MM.1S (cell line): ENCODE measurements at regions not wholly inside any gene's neighbourhood (a gene's known extent, or its start where the extent isn't known, plus 50 kb on each side); places are given as distances from the start of the nearest gene placed in this dataset.

Experiments
- CTCF ChIP-seq: fragments of 300-600 bp; sonication (generic); IDR thresholded peaks from 2 replicates; pipeline ENCODE4 v1.5.1; 2016; ENCODE audit warnings: antibody characterized with exemption, low read length, mixed read lengths
- EZH2 ChIP-seq: fragments of 300-600 bp; sonication (generic); optimal IDR thresholded peaks from 2 replicates; pipeline ENCODE3; 2017; ENCODE audit warnings: low read depth, mild to moderate bottlenecking, antibody characterized with exemption, low read length, mixed read lengths
- EZH2phosphoT487 ChIP-seq: fragments of 300-600 bp; sonication (generic); IDR thresholded peaks from 2 replicates; pipeline ENCODE4 v1.6.1; 2018; ENCODE audit warnings: antibody characterized with exemption, low read length

GRCh38 chr16:73515616-73516015, 467.7 kb upstream of the ZFHX3 start:
- TF ChIP-seq CTCF (no peak), EZH2phosphoT487 (no peak), EZH2 (no peak)
